GM18873 (cell line): ENCODE measurements at regions not wholly inside any gene's neighbourhood (a gene's known extent, or its start where the extent isn't known, plus 50 kb on each side); places are given as distances from the start of the nearest gene placed in this dataset.
"Not testable (repeated sequence)": the region's sequence is repeated elsewhere in the genome, so short reads cannot be mapped to it uniquely, and the experiment has no call there.

ENCODE experiments used
- ATAC-seq: cut with Tn5 transposase; IDR thresholded peaks from one replicate; pipeline ENCODE4 v1.9.1; 2021; ENCODE audit warnings: mild to moderate bottlenecking, moderate library complexity, moderate number of reproducible peaks; ENCODE audit not compliant: unreplicated experiment, low FRiP score

DNA sequence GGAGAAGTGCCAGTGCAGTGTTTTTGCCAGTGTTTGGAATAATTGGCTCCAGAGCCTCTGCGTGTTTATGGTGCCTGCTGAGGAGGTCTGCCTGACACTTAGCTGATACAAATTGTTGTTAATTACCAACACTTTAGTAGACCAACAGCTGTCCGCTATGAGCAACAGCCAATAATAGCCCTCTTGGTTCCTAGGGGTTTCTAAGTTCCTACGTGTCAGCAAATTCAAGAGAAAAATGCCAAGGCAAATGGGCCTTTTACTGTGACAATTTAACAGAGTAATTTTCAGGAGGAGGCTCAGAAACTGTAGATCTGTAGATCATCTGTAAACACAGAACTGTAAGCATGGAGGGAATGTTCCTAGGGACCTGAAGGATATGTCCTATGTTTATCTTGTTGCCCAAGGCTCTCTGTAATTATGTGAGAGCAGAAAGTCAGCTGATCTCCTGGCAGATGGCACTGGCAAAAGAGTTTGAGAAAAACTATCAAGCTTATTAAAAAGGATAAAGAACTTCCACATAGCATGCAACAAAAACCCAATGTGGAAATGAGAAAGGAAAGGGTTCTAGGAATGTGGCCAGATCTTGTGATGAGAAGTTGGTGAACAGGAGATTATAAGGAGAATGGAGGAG, 157.7 kb downstream of the GJA1 start:
- ATAC-seq: no peak

DNA sequence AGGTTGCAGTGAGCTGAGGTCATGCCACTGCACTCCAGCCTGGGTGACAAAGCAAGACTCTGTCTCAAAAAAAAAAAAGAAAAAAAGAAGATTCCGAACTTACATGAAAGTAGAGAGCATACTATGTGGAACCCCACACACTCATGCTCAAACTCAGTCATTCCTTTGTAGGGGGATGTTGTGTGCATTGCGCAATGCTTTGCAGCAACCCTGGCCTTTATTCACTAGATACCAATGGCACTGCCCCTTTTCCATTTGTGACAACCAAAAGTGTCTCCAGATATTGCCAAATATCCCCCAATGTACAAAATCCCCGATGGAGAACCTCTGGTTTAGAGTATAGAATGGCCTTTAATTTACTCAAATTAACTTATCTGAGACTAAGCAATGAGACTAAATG, 158.6 kb downstream of the GJA1 start:
- no peak for ATAC-seq

DNA sequence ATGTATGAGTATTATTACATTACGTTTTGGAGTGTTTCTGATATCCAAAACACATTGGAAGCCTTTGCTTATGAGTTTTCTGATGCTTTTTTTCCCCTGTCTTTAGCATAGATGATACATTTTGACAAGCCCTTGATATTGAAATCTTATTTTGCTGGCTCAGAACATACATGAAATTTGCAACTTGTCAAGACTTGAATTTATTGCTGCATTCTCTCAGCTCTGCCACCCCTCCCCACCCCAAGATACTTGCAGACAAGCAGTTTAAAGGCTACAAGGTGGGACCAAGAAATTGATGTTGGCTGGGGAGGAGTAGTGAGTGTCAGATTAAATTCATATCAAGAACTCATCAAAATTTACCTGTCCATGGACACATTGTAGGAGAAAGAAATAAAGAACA, 160.2 kb downstream of the GJA1 start:
- no peak for ATAC-seq

DNA sequence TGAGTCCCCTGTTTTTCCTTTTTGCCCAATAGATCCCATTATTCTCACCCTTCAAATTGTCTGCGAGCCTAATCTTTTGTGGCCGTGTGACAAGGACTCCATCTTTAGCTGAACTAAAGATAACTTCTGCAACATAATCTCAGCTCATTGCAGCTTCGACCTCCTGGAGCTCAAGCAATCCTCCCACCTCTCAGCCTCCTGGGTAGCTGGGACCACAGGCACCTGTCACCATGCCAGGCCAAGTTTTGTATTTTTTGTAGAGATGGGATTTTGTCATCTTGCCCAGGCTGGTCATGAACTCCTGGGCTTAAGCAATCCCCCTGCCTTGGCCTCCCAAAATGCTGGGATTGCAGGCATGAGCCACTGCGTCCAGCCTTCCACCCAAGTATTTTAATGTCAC, 161.0 kb downstream of the GJA1 start:
- no peak for ATAC-seq

GRCh38 chr6:121597654-121598053, 162.2 kb downstream of the GJA1 start:
- ATAC-seq: no peak

GRCh38 chr6:121599331-121599730, 163.9 kb downstream of the GJA1 start:
- not testable (repeated sequence) for ATAC-seq

DNA sequence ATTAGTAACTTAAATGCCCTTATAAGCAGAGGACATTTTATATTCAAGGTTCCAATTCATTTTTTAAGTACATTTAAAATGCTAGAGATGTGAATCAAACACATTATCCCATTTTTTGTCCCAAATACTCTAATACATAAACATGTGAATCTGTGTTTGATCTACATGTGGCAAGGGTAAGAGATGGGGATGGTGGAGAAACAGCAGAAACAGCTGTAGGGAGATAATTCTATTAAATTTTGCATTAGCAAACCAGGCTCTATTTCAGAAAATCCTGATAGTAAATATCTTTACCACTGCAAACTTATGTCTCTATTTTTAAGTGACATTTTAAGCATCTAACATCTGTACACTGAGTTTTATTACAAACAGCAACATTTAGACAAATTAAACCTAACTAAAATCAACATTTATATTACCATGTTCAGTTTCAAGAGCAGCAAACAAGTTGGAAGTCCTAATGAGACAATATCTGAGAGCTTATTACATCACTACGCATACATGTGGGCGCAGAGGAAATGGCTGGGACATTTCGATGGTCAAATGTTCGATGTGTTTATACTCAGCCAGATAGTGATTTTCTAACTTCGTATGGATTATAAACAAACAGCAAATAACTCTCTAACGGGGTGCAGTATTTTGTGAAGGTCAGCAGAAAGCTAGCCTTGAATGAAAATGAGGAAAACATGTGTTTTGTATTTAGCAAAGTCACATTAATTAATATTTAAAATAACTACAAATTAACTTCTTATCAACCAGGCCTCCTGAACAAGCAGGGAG, 165.1 kb downstream of the GJA1 start:
- ATAC-seq: no peak

GRCh38 chr6:121603486-121603885, 168.0 kb downstream of the GJA1 start:
- ATAC-seq: no peak

DNA sequence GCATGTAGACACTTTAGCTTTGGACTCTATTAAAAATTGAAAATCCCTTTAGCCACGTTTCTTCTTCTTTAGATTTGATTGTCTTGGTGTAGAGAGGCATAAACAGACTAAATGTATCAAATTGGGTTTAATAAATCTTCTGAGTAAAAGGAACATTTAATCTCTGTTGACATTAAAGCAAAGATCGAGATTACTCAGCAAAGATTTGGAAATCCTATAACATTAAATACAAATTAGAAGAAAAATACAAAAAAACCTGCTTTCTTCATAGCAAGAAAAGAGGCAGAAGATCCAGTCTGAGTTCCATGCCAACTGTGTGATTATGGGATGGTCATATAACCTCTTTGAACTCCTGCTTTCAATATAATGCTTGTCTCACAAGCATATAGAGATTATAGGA, 172.3 kb downstream of the GJA1 start:
- no peak for ATAC-seq

- ATAC-seq: no peak
Measured at GRCh38 chr6:121608270-121608669, 172.8 kb downstream of the GJA1 start.

- no peak for ATAC-seq
Measured at GRCh38 chr6:121609281-121609680, 173.8 kb downstream of the GJA1 start.

DNA sequence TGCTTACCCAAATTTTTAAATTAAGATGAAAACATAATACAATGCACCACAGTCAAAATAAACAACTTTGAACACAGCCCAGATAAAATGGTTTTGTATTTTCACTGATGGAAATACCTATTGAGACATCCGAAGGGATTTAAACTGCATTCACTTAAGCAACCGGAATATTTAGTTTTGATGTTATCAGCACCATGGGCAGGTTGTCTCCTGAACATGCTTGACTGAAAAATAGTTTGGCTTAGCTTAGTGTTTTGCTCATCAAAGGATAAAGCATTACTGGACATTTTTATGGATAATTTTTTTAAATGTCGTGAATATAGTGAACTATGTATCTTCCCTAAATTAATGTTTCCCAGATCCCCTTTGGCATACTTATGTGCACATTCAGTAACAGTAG, 177.5 kb downstream of the GJA1 start:
- no peak for ATAC-seq

DNA sequence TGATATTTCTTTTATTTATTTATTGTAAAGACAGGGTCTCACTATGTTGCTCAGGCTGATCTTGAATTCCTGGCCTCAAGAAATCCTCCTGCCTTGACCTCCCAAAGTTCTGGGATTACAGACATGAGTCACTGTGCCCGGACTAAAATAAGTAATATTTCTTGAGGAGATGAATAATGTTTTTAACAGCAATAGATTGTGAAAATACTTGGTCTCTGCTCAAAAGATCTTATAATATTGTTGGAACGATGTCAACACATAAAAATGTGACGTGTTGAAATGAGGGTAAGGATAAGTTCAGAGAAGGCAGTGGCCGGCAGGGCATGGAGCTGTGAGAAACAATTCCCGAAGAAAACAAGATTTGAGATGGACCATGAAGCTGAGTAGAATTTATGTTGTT, 178.7 kb downstream of the GJA1 start:
- no peak for ATAC-seq

DNA sequence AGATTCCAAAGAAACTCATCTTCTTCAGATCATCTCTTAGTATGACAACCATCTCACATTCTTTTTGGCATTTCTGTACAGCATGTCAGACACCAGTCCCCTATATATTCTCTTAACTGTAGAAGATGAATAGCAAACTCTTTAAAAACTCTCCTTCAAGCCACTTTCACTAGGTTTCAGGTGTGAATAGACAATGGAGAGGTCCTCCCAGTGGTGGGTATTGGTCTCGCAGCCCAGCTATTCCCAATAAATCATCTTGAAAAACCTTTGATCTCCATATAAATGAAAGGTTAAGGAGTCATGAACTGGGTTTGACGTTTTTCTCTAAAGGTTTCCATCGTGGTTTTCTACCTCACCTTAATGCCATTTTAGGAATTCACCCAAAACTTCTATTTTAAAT, 180.0 kb downstream of the GJA1 start:
- no peak for ATAC-seq

- ATAC-seq: no peak
Measured at GRCh38 chr6:121616406-121616805, 181.0 kb downstream of the GJA1 start.

DNA sequence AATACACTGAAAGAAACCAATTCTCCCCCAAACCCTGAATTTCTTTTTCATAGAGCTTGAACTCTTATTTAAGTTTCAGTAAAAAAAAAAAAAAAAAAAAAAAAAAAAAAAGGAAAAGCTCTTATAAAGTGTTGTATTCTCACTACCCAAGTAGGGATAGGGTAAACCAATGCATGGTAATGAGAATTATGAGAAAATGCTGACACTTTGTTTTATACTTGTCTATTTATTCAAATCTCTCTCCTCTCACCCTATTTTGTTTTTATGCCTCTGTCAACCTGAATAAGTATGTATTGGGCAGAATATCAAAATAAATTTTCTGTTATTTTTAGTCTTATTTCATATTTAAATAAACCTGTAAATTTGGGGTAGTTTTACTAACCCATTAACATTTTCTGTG, 181.9 kb downstream of the GJA1 start:
- no peak for ATAC-seq

- no peak for ATAC-seq
Measured at GRCh38 chr6:121619013-121619412, 183.6 kb downstream of the GJA1 start.

DNA sequence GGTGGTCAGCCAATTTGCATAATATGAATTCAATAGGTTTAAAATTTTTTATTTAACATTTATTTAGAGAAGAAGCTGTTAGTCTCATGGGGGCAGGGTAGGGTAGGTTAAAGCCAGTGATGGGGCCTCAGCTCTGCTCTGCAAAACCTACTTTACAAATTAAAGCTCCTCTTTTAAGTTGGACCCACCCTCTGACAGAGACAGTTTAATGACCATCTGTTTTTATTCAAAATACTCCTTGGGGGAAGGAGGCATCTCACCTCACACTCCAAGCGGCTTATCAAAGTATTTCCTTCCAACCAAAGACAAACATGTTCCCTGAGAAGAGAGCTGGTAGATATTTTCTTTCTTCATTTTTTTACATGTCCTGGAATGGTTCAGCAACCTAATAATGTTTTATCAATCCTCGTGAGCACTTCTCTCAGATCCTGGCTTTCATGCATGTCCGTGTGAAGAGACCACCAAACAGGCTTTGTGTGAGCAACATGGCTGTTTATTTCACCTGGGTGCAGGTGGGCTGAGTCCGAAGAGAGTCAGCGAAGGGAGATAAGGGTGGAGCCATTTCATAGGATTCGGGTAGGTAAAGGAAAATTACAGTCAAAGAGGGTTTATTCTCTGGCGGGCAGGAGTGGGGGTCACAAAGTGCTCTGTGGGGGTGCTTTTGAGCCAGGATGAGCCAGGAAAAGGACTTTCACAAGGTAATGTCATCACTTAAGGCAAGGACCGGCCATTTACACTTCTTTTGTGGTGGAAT, 184.7 kb downstream of the GJA1 start:
- no peak for ATAC-seq

- no peak for ATAC-seq
Measured at GRCh38 chr6:121627761-121628160, 192.3 kb downstream of the GJA1 start.

DNA sequence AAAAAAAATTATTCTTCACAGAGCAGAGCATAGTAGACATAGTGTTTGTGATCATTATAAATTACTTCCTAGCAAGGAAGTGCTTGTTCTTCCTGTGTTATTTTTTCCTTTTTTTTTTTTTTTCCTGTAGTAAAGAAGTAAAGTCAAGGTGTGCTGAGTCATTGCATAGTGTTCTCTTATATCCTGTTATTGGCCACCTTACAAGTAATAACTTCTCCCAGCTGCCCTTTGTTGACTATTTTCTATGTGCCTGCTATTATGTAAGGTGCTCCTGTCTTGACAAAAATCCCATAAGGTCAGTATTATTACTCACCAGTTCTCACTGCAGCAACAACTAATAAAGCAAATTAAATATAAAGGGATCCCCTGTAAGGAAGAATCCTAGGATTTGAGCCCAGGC, 195.3 kb downstream of the GJA1 start:
- no peak for ATAC-seq

GRCh38 chr6:121631752-121632151, 196.3 kb downstream of the GJA1 start:
- ATAC-seq: not testable (repeated sequence)

DNA sequence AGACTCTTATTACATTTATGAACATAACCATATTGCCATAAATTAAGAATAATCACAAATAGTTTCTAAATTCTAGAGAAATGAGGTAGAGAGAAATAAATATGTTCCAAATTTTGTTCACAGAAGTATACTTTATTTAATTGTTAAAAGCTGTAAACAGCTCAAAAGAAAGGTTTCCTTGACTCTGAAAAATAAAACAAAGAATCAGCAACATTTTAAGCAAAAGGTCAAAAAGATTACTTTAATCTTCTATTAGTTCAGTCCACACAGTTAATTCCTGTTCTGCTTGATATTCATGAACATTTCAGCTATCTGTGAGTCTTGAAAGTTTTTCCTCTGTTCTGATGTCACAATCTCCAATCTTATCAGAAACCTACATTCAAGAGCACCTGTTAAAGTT, 197.9 kb downstream of the GJA1 start:
- no peak for ATAC-seq
